HG03159 (cell line): ENCODE measurements at regions not wholly inside any gene's neighbourhood (a gene's known extent, or its start where the extent isn't known, plus 50 kb on each side); places are given as distances from the start of the nearest gene placed in this dataset.
"Not testable (repeated sequence)": the region's sequence is repeated elsewhere in the genome, so short reads cannot be mapped to it uniquely, and the experiment has no call there.

Experiments
- ATAC-seq: cut with Tn5 transposase; IDR thresholded peaks from one replicate; pipeline ENCODE4 v1.9.1; 2021; ENCODE audit warnings: mild to moderate bottlenecking, moderate library complexity; ENCODE audit not compliant: unreplicated experiment

- ATAC-seq = no peak
Observed at GRCh38 chr1:21385022-21385421, 54.9 kb upstream of the NBPF3 start.

- no peak for ATAC-seq
Observed at GRCh38 chr1:21384620-21385019, 55.3 kb upstream of the NBPF3 start.

- no peak for ATAC-seq
Observed at GRCh38 chr1:21383785-21384401, 56.0 kb upstream of the NBPF3 start.

- ATAC-seq = no peak
Observed at GRCh38 chr1:21381354-21381753, 58.6 kb upstream of the NBPF3 start.

GRCh38 chr1:21380147-21380546 lies 59.8 kb upstream of the NBPF3 start:
- not testable (repeated sequence) for ATAC-seq

GRCh38 chr1:21379571-21379970 lies 60.4 kb upstream of the NBPF3 start:
- no peak for ATAC-seq

- no peak for ATAC-seq
Observed at GRCh38 chr1:21378705-21379494, 61.0 kb upstream of the NBPF3 start.

GRCh38 chr1:21372383-21372782 lies 67.6 kb upstream of the NBPF3 start:
- ATAC-seq = no peak

- no peak for ATAC-seq
Observed at GRCh38 chr1:21369905-21370304, 70.0 kb upstream of the NBPF3 start.

GRCh38 chr1:21368515-21369289 lies 71.2 kb upstream of the NBPF3 start:
- no peak for ATAC-seq

GRCh38 chr1:21367973-21368514 lies 71.9 kb upstream of the NBPF3 start:
- not testable (repeated sequence) for ATAC-seq

GRCh38 chr1:21366288-21366687 lies 73.6 kb upstream of the NBPF3 start:
- no peak for ATAC-seq

GRCh38 chr1:21365036-21365435 lies 74.8 kb upstream of the ECE1 start:
- no peak for ATAC-seq

- no peak for ATAC-seq
Observed at GRCh38 chr1:21362096-21362495, 71.8 kb upstream of the ECE1 start.

- ATAC-seq = no peak
Observed at GRCh38 chr1:21361506-21361905, 71.2 kb upstream of the ECE1 start.

- no peak for ATAC-seq
Observed at GRCh38 chr1:21357161-21357560, 66.9 kb upstream of the ECE1 start.

GRCh38 chr1:21355956-21356355 lies 65.7 kb upstream of the ECE1 start:
- ATAC-seq = no peak

GRCh38 chr1:21352586-21352985 lies 62.3 kb upstream of the ECE1 start:
- ATAC-seq = no peak

GRCh38 chr1:21351901-21352300 lies 61.6 kb upstream of the ECE1 start:
- ATAC-seq = no peak

GRCh38 chr1:21350202-21350885 lies 60.1 kb upstream of the ECE1 start:
- no peak for ATAC-seq

GRCh38 chr1:21349693-21350092 lies 59.4 kb upstream of the ECE1 start:
- no peak for ATAC-seq
